ENCODE measurements at regions not wholly inside any gene's neighbourhood (a gene's known extent, or its start where the extent isn't known, plus 50 kb on each side); places are given as distances from the start of the nearest gene placed in this dataset.

DNA sequence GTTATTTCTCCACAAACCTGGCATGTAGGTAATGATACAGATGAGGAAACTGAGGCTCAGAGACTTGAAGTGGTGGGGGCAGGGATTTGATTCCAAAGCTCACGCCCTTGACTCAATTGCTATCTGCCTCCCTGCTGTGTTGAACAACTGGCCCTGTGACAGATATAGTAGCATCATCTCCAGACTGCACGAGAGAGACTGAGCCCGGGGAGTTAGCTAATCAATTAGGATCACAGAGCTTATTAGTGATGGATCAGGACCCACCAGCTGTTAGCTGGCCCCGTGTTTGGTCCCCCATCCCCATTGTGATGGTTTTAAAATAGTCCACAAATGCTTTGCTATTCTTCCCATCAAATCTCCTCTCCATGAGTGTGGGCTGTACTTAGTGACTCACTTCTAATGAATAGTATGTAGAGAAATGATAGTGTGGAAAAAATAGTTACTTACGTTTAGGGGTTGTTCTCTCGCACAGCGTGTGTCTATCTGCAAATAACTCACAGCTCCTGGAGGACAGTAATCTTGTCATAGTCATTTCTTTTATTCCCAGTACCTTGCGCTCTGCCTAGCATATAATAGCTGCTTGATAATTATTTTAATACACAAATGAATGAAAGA lies 74.4 kb upstream of the KLF13 start:
- no peak for TF ChIP-seq POLR2A (IDR thresholded peaks at IDR 0.05)
- TF ChIP-seq, protein P1, sequence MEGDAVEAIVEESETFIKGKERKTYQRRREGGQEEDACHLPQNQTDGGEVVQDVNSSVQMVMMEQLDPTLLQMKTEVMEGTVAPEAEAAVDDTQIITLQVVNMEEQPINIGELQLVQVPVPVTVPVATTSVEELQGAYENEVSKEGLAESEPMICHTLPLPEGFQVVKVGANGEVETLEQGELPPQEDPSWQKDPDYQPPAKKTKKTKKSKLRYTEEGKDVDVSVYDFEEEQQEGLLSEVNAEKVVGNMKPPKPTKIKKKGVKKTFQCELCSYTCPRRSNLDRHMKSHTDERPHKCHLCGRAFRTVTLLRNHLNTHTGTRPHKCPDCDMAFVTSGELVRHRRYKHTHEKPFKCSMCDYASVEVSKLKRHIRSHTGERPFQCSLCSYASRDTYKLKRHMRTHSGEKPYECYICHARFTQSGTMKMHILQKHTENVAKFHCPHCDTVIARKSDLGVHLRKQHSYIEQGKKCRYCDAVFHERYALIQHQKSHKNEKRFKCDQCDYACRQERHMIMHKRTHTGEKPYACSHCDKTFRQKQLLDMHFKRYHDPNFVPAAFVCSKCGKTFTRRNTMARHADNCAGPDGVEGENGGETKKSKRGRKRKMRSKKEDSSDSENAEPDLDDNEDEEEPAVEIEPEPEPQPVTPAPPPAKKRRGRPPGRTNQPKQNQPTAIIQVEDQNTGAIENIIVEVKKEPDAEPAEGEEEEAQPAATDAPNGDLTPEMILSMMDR (IDR thresholded peaks at IDR 0.05): no peak

All from testis (tissue), 2 donors.